ENCODE measurements at regions not wholly inside any gene's neighbourhood (a gene's known extent, or its start where the extent isn't known, plus 50 kb on each side); places are given as distances from the start of the nearest gene placed in this dataset.

DNA sequence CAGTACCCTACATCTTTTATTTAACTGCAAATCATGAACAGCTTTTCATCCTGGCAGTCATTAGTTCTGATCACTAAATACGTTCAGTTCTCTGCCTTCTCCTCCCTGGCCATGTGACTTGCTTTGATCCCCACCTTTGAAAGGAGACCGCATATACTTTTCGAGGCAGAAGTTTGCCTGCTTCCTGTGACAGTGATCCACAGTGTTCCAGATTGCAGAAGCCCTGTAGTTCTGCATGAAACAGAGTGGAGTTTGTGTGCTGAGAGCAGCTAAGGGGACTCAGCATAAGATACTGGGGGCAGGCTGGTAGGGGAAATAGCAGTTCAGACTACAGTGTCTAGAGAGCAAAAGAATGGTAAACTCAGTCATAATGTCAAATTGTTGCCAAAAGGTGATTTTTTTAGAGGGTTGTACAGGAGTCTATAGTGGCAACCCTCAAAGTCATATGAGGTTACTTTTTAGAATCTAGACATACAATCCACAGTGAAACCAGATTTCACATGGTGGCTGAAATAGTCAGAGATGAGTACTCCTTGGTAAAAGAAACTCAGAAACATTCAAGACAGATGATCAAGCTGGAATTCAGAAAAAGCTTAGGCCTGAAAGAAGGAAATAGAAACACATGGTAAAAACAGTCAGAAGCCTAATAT is 1800.4 kb upstream of the CELF4 start:
- CTCF ChIA-PET = no interaction called here
- no peaks in the 10 kb centered on the region for H3K4me1 Mint-ChIP-seq (ENCODE audit: low read depth)
- H3K36me3 Mint-ChIP-seq (ENCODE audit: low read depth) = no peaks in the 10 kb centered on the region
- H3K9me3 Mint-ChIP-seq (ENCODE audit: insufficient read depth) = no peaks in the 10 kb centered on the region
- H3K27me3 Mint-ChIP-seq (ENCODE audit: low read depth) = no peaks in the 10 kb centered on the region
- DNase-seq (no peak), ATAC-seq (no peak)
- H3K4me3 Mint-ChIP-seq = no peak overlapping the region
- H3K27ac Mint-ChIP-seq = no peak overlapping the region
- POLR2A ChIA-PET = no interaction called here

DNA sequence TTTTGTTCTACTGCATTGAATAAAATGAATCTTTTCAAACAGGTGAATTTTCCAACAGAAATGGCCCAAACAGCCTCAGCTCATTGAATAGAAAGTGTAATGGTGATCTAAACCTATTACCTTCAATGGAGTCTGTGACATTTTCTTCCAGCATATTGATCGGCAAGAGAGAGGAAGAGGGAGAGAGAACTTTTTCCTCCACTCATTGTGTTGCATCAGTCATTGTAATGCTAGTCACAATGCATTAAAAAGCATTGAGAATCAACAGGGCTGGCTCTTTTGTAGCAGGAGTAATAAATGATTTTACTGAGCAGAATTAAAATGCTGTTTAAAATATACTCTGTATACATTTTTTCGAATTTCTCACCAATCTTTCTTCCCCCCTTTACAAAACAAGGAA is 1794.5 kb upstream of the CELF4 start:
- Mint-ChIP-seq H3K4me1 (ENCODE audit: low read depth) (no peaks in the 10 kb centered on the region), H3K36me3 (ENCODE audit: low read depth) (no peaks in the 10 kb centered on the region), H3K27me3 (ENCODE audit: low read depth) (no peaks in the 10 kb centered on the region), H3K4me3 (no peak overlapping the region), H3K9me3 (ENCODE audit: insufficient read depth) (no peaks in the 10 kb centered on the region), H3K27ac (no peak overlapping the region)
- ATAC-seq (no peak), DNase-seq (no peak)
- POLR2A ChIA-PET = no interaction called here
- CTCF ChIA-PET = no interaction called here

DNA sequence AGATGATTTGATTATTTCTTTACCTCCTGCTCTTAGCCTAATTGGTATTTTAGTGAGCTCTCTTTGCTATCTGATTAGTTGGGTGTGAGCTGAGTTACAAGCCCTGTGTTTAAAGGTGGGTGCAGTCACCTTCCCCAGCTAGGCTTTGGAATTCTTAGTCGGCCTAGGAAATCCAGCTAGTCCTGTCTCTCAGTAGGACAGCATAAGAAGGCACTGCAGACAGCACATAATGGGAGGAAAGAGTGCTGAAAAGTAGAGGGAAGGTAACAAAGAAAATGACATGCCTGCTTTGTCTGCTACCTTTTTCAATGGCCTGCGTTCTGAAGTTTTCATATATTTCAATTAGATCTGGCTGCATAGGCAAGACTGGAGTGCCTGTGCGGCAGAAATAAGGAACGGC is 1794.0 kb upstream of the CELF4 start:
- Mint-ChIP-seq H3K9me3 (ENCODE audit: insufficient read depth) (no peaks in the 10 kb centered on the region), H3K4me1 (ENCODE audit: low read depth) (no peaks in the 10 kb centered on the region), H3K4me3 (no peak overlapping the region), H3K36me3 (ENCODE audit: low read depth) (no peaks in the 10 kb centered on the region), H3K27ac (no peak overlapping the region), H3K27me3 (ENCODE audit: low read depth) (no peaks in the 10 kb centered on the region)
- POLR2A ChIA-PET = no interaction called here
- CTCF ChIA-PET = no interaction called here
- DNase-seq = no peak
- ATAC-seq = no peak

GRCh38 chr18:39350945-39351344 is 1785.3 kb upstream of the CELF4 start:
- H3K4me3 Mint-ChIP-seq = no peak overlapping the region

GRCh38 chr18:39349801-39350200 is 1784.2 kb upstream of the CELF4 start:
- no peak overlapping the region for H3K27ac Mint-ChIP-seq
- CTCF ChIA-PET = no interaction called here
- no peak overlapping the region for H3K4me3 Mint-ChIP-seq
- H3K4me1 Mint-ChIP-seq (ENCODE audit: low read depth) = no peaks in the 10 kb centered on the region
- no peaks in the 10 kb centered on the region for H3K36me3 Mint-ChIP-seq (ENCODE audit: low read depth)
- ATAC-seq (no peak), DNase-seq (no peak)
- H3K9me3 Mint-ChIP-seq (ENCODE audit: insufficient read depth) = no peaks in the 10 kb centered on the region
- no peaks in the 10 kb centered on the region for H3K27me3 Mint-ChIP-seq (ENCODE audit: low read depth)
- POLR2A ChIA-PET = no interaction called here

More at GRCh38 chr18:39350945-39351344, 1785.3 kb upstream of the CELF4 start:
- ChIA-PET CTCF (no interaction called here), POLR2A (no interaction called here)
- no peak overlapping the region for H3K27ac Mint-ChIP-seq
- no peaks in the 10 kb centered on the region for H3K27me3 Mint-ChIP-seq (ENCODE audit: low read depth)
- DNase-seq (no peak), ATAC-seq (no peak)
- no peaks in the 10 kb centered on the region for H3K36me3 Mint-ChIP-seq (ENCODE audit: low read depth)
- H3K4me1 Mint-ChIP-seq (ENCODE audit: low read depth) = no peaks in the 10 kb centered on the region
- H3K9me3 Mint-ChIP-seq (ENCODE audit: insufficient read depth) = no peaks in the 10 kb centered on the region

GRCh38 chr18:39348757-39349156 is 1783.2 kb upstream of the CELF4 start:
- Mint-ChIP-seq H3K9me3 (ENCODE audit: insufficient read depth) (no peaks in the 10 kb centered on the region), H3K4me3 (no peak overlapping the region), H3K4me1 (ENCODE audit: low read depth) (no peaks in the 10 kb centered on the region), H3K27ac (no peak overlapping the region), H3K36me3 (ENCODE audit: low read depth) (no peaks in the 10 kb centered on the region), H3K27me3 (ENCODE audit: low read depth) (no peaks in the 10 kb centered on the region)
- DNase-seq = no peak
- POLR2A ChIA-PET = no interaction called here
- ATAC-seq = no peak
- CTCF ChIA-PET = no interaction called here

DNA sequence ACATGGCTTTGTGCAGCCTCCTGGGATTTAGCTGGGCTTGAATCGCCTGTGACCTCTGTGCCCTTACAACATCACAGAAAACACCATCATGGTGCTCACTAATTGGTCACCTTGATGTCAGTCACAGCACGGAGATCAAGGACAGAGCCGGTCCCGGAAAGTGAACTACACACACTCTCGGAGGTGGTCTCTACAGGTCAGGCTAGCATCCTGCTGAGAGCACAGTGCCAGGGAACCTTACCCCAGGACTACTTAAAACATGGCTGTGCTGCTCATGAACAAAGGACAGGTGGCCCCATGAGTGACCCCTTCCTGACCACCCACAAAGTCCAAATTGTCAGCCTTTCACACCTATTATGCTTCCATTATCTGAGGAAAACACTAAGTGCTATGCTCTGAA is 1782.1 kb upstream of the CELF4 start:
- no peak for ATAC-seq
- DNase-seq = no peak
- Mint-ChIP-seq H3K27ac (no peak overlapping the region), H3K4me1 (ENCODE audit: low read depth) (no peaks in the 10 kb centered on the region), H3K4me3 (no peak overlapping the region), H3K9me3 (ENCODE audit: insufficient read depth) (no peaks in the 10 kb centered on the region), H3K27me3 (ENCODE audit: low read depth) (no peaks in the 10 kb centered on the region), H3K36me3 (ENCODE audit: low read depth) (no peaks in the 10 kb centered on the region)
- POLR2A ChIA-PET = no interaction called here
- CTCF ChIA-PET = no interaction called here

GRCh38 chr18:39346916-39347315 is 1781.3 kb upstream of the CELF4 start:
- POLR2A ChIA-PET = interaction anchor here (0.6 kb wide), 1 partner anchor 558 kb away, joined by 4 read pairs; no protein-coding TSS in a partner anchor
- no peaks in the 10 kb centered on the region for H3K36me3 Mint-ChIP-seq (ENCODE audit: low read depth)
- CTCF ChIA-PET = no interaction called here
- no peak overlapping the region for H3K27ac Mint-ChIP-seq
- H3K4me1 Mint-ChIP-seq (ENCODE audit: low read depth) = no peaks in the 10 kb centered on the region
- H3K4me3 Mint-ChIP-seq = no peak overlapping the region
- ATAC-seq (no peak), DNase-seq (no peak)
- H3K9me3 Mint-ChIP-seq (ENCODE audit: insufficient read depth) = no peaks in the 10 kb centered on the region
- H3K27me3 Mint-ChIP-seq (ENCODE audit: low read depth) = no peaks in the 10 kb centered on the region

GRCh38 chr18:39345321-39345720 is 1779.7 kb upstream of the CELF4 start:
- ChIA-PET POLR2A (no interaction called here), CTCF (no interaction called here)
- H3K9me3 Mint-ChIP-seq (ENCODE audit: insufficient read depth) = no peaks in the 10 kb centered on the region
- ATAC-seq = no peak
- H3K4me3 Mint-ChIP-seq = no peak overlapping the region
- no peak for DNase-seq
- H3K4me1 Mint-ChIP-seq (ENCODE audit: low read depth) = no peaks in the 10 kb centered on the region
- no peak overlapping the region for H3K27ac Mint-ChIP-seq
- no peaks in the 10 kb centered on the region for H3K27me3 Mint-ChIP-seq (ENCODE audit: low read depth)
- H3K36me3 Mint-ChIP-seq (ENCODE audit: low read depth) = no peaks in the 10 kb centered on the region

GRCh38 chr18:39344487-39344886 is 1778.9 kb upstream of the CELF4 start:
- H3K4me3 Mint-ChIP-seq = no peak overlapping the region
- CTCF ChIA-PET = no interaction called here
- POLR2A ChIA-PET = no interaction called here

DNA sequence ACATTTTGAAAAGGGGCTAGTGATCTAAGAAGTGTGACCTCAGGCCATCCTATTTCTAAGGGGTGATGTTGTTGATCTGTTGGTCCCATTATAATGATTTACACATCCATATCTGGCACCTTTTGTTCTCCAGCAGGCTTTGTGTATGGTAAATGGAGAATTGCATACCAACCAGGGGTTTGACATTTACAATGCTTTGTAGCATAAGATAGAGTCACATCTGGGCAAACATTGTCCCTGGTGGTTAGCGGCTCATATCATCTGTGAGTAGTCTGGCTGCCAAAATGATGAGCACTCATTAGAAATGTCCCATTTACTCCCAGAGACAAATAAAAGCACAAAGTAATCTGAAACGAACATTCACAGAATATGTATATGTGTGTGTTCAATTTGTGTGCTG is 1775.5 kb upstream of the CELF4 start:
- ATAC-seq = no peak
- DNase-seq = no peak
- Mint-ChIP-seq H3K4me3 (no peak overlapping the region), H3K27ac (no peak overlapping the region), H3K36me3 (ENCODE audit: low read depth) (no peaks in the 10 kb centered on the region), H3K27me3 (ENCODE audit: low read depth) (no peaks in the 10 kb centered on the region), H3K9me3 (ENCODE audit: insufficient read depth) (no peaks in the 10 kb centered on the region), H3K4me1 (ENCODE audit: low read depth) (no peaks in the 10 kb centered on the region)
- CTCF ChIA-PET = no interaction called here
- POLR2A ChIA-PET = no interaction called here

More at GRCh38 chr18:39344487-39344886, 1778.9 kb upstream of the CELF4 start:
- H3K27ac Mint-ChIP-seq = no peak overlapping the region
- no peaks in the 10 kb centered on the region for H3K36me3 Mint-ChIP-seq (ENCODE audit: low read depth)
- DNase-seq (no peak), ATAC-seq (no peak)
- H3K4me1 Mint-ChIP-seq (ENCODE audit: low read depth) = no peaks in the 10 kb centered on the region
- no peaks in the 10 kb centered on the region for H3K9me3 Mint-ChIP-seq (ENCODE audit: insufficient read depth)
- H3K27me3 Mint-ChIP-seq (ENCODE audit: low read depth) = no peaks in the 10 kb centered on the region

GRCh38 chr18:39340418-39340817 is 1774.8 kb upstream of the CELF4 start:
- Mint-ChIP-seq H3K4me1 (ENCODE audit: low read depth) (no peaks in the 10 kb centered on the region), H3K27me3 (ENCODE audit: low read depth) (no peaks in the 10 kb centered on the region), H3K9me3 (ENCODE audit: insufficient read depth) (no peaks in the 10 kb centered on the region), H3K4me3 (no peak overlapping the region), H3K27ac (no peak overlapping the region), H3K36me3 (ENCODE audit: low read depth) (no peaks in the 10 kb centered on the region)
- POLR2A ChIA-PET = no interaction called here
- CTCF ChIA-PET = no interaction called here
- no peak for DNase-seq
- no peak for ATAC-seq

DNA sequence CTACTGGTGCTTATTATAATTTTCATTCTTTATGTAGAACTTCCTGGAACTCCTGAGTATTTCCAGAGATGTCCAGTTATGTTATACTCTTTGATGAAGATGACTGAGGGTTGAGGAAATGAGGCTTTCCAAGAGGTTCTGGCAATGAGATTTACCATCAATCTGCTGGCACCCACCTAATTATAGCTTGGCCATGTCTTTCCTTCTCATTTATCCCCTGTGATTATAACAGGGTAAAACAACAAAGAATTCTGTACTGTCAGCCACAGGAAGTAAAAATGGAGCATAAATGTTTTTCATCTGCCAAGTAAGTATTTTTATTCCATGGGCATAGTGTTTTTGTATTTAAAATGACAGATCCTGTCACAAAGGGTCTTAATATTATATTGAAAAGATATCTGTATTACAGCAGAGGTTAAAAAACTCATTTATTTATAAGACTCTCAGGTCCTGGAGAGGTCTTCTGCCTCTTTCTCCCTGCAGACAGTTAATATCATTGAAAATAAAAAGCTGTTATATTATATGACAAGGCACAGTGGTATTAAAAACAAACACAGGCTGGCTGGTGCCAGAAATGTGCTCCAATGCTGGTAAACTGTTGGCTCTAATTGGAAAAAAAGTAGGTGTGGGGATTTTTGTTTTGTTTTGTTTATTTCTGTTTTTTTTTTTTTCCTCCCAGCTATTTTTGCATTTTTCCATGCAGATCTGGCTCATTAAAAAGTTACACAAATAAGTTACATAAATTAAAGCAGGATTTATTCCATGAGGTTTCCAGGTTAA is 1764.1 kb upstream of the CELF4 start:
- Mint-ChIP-seq H3K4me1 (ENCODE audit: low read depth) (no peaks in the 10 kb centered on the region), H3K36me3 (ENCODE audit: low read depth) (no peaks in the 10 kb centered on the region), H3K27me3 (ENCODE audit: low read depth) (no peaks in the 10 kb centered on the region), H3K4me3 (no peak overlapping the region), H3K9me3 (ENCODE audit: insufficient read depth) (no peaks in the 10 kb centered on the region), H3K27ac (no peak overlapping the region)
- ChIA-PET POLR2A (no interaction called here), CTCF (no interaction called here)
- DNase-seq (no peak), ATAC-seq (no peak)
